ENCODE measurements at regions not wholly inside any gene's neighbourhood (a gene's known extent, or its start where the extent isn't known, plus 50 kb on each side); places are given as distances from the start of the nearest gene placed in this dataset.

DNA sequence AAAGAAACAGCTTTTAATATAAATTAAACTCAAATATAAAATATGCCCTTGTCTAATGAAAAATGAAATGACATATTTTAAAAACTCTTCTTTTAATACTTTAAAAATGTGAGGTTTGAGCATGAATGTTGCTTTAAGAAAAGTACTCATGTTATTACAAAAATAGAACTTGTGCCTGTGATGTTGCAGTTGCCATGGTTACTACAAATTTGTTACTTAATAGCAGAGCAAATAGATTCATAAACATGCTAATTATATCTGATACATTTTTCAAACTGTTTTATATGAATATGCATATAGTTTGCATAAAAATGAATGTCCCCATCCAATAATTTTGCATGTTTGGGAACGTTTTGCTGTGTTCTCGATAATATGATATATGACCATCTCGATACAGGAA lies 152.3 kb upstream of the DPYD start:
- TF ChIP-seq EZH2 (IDR thresholded peaks at IDR 0.05; ENCODE audit: low read length, unreplicated experiment): no peak
- TF ChIP-seq, protein P1, sequence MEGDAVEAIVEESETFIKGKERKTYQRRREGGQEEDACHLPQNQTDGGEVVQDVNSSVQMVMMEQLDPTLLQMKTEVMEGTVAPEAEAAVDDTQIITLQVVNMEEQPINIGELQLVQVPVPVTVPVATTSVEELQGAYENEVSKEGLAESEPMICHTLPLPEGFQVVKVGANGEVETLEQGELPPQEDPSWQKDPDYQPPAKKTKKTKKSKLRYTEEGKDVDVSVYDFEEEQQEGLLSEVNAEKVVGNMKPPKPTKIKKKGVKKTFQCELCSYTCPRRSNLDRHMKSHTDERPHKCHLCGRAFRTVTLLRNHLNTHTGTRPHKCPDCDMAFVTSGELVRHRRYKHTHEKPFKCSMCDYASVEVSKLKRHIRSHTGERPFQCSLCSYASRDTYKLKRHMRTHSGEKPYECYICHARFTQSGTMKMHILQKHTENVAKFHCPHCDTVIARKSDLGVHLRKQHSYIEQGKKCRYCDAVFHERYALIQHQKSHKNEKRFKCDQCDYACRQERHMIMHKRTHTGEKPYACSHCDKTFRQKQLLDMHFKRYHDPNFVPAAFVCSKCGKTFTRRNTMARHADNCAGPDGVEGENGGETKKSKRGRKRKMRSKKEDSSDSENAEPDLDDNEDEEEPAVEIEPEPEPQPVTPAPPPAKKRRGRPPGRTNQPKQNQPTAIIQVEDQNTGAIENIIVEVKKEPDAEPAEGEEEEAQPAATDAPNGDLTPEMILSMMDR (conservative IDR thresholded peaks at IDR 0.05; ENCODE audit: low read depth, low read length): no peak
